ENCODE measurements at regions not wholly inside any gene's neighbourhood (a gene's known extent, or its start where the extent isn't known, plus 50 kb on each side); places are given as distances from the start of the nearest gene placed in this dataset.

DNA sequence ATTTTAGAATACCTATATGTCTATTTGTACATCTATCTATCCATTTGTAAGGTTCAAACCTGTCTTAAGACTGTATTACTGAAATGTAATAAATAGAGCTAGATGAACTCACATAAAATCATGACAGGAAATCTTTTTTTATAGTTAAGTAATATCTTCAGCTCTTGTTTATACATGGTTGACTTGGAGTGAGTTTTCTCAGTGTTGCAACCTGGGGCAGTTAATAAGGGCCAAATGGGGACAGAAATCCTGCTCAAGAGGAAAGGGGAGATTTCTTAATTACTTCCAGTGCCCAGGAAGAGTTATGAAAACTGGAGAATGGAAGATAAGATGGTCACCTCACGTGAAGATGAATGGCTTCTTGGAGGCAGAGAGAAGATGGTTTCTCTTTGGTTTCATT lies 265.1 kb upstream of the FBXL7 start:
- TF ChIP-seq CTCF (optimal IDR thresholded peaks at IDR 0.05 in 1 of 3, IDR thresholded peaks at IDR 0.05 in 1 of 3, conservative IDR thresholded peaks at IDR 0.05 in 1 of 3; ENCODE audit: extremely low read depth in 1 of 3, insufficient read depth in 2 of 3, low read length in 3 of 3), result no peak
- TF ChIP-seq EZH2 (IDR thresholded peaks at IDR 0.05; ENCODE audit: low read length), result no peak
